Sigmoid colon (tissue), 4 donors: ENCODE measurements at regions not wholly inside any gene's neighbourhood (a gene's known extent, or its start where the extent isn't known, plus 50 kb on each side); places are given as distances from the start of the nearest gene placed in this dataset.

Experiments used
- POLR2A ChIP-seq, 2 donors: fragments of 450-650 bp; IDR thresholded peaks; one replicate each; pipeline ENCODE4 v1.6.1; 2016; ENCODE audit warnings: antibody characterized with exemption in 2 of 2, mild to moderate bottlenecking in 2 of 2, moderate library complexity in 2 of 2
- POLR2AphosphoS5 ChIP-seq, 4 donors: sonication (generic); formaldehyde crosslinking; IDR thresholded peaks; one replicate each; pipeline ENCODE4 v1.6.1; 2017; ENCODE audit warnings: antibody characterized with exemption in 4 of 4

DNA sequence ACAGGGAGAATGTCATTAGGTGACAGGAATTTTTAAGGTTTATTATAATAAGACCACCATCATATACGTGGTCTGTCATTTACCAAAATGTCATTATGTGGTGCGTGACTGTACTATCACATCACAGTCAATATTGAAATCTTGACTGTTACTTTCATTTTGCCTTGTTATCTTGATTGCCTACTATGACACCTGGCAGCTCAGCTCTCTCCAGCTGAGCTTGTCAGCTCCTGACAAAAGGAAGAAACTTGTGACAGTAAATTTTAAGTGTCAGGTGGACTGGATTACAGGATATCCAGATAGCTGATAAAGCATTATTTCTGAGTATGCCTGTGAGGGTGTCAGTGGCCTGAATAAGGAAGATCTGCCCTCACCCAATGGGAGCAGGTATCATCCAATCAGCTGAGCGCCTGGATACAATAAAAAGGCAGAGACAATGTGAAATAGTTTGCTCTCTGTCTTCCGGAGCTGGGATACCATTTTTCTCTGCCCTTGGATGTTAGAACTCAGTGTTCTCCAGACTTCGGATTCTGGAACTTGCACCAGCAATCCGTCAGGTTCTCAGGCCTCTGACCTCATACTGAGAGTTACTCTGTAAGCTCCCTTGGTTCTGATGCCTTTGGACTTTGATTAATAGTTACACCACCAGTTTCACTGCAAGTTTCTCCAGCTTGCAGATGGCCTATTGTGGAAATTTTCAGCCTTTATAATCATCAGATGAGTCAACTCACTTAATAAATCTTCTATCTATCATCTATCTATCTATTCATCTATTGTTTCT is 1454.7 kb upstream of the IGFBP7 start:
- TF ChIP-seq POLR2A (IDR thresholded peaks at IDR 0.05) = no peak
- no peak for TF ChIP-seq POLR2AphosphoS5 (IDR thresholded peaks at IDR 0.05)
